ENCODE measurements at regions not wholly inside any gene's neighbourhood (a gene's known extent, or its start where the extent isn't known, plus 50 kb on each side); places are given as distances from the start of the nearest gene placed in this dataset.

DNA sequence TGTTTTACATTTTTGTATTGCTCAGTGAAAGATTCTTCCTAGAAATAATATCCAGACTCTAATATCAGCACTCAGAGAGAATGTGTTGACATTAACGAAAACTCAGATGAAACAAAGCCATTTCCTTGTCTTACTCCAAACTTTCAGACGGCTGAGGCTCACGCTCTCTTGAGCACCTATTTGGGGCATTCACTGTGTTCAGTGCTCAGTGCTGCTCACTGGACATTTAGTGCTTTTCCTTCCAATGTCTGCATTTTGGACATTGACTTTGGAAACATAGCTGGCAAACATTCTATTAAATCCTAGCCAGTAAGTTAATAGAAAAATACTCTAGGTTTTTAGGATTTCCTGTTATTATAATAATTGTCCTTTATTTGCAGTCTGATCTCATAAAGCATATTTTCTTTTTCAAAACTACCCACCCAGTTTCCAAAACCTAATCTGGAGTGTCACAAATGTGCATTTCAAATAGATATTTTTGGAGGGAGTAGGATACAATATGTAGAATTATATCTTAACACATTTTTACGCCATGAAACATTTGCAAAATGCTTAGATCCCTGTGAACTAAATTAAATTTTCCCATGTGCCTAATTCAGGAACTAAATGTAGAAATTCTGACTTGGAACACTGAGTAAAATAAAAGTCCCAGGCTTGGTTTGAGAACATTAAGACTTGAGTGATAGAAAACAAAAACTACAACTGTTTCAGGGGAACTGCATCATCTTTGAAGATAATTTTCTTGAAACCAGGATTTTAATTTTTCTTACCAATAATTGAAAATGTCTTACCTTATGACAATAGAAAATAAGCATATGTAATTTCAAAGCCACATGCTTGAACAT lies 91.7 kb upstream of the B3GAT2 start:
- TF ChIP-seq, protein P1, sequence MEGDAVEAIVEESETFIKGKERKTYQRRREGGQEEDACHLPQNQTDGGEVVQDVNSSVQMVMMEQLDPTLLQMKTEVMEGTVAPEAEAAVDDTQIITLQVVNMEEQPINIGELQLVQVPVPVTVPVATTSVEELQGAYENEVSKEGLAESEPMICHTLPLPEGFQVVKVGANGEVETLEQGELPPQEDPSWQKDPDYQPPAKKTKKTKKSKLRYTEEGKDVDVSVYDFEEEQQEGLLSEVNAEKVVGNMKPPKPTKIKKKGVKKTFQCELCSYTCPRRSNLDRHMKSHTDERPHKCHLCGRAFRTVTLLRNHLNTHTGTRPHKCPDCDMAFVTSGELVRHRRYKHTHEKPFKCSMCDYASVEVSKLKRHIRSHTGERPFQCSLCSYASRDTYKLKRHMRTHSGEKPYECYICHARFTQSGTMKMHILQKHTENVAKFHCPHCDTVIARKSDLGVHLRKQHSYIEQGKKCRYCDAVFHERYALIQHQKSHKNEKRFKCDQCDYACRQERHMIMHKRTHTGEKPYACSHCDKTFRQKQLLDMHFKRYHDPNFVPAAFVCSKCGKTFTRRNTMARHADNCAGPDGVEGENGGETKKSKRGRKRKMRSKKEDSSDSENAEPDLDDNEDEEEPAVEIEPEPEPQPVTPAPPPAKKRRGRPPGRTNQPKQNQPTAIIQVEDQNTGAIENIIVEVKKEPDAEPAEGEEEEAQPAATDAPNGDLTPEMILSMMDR (IDR thresholded peaks at IDR 0.05), result no peak
- Mint-ChIP-seq H3K4me1 (ENCODE audit: low read depth) (no peaks in the 10 kb centered on the region), H3K27me3 (no peaks in the 10 kb centered on the region), H3K36me3 (ENCODE audit: low read depth) (no peaks in the 10 kb centered on the region), H3K9me3 (no peaks in the 10 kb centered on the region), H3K4me3 (no peak overlapping the region), H3K27ac (no peak overlapping the region)
- no peak for DNase-seq
- no peaks in the 10 kb centered on the region for H3K4me1 ChIP-seq (ENCODE audit: insufficient read depth, low read length)
- CTCF ChIA-PET, result no interaction called here
- H3K4me3 ChIP-seq (ENCODE audit: low read length), result no peak overlapping the region
- ATAC-seq (ENCODE audit: poor library complexity), result no peak
- H3K27me3 ChIP-seq (ENCODE audit: control insufficient read depth in 1 of 2, insufficient read depth in 2 of 2, low read length in 2 of 2), result no peaks in the 10 kb centered on the region
- no peaks in the 10 kb centered on the region for H3K36me3 ChIP-seq (ENCODE audit: insufficient read depth, low read length)
- H3K9me3 ChIP-seq (ENCODE audit: control insufficient read depth in 1 of 2, insufficient read depth in 1 of 2, low read length in 2 of 2), result peaks cover 0 to 4% of the 10 kb centered on the region in 2 experiments
- no peak overlapping the region for H3K27ac ChIP-seq (ENCODE audit: low read depth in 1 of 2, low read length in 2 of 2)
- POLR2A ChIA-PET, result no interaction called here
- intact Hi-C loops (cut with DNase I, micrococcal nuclease), result no loop called here

DNA sequence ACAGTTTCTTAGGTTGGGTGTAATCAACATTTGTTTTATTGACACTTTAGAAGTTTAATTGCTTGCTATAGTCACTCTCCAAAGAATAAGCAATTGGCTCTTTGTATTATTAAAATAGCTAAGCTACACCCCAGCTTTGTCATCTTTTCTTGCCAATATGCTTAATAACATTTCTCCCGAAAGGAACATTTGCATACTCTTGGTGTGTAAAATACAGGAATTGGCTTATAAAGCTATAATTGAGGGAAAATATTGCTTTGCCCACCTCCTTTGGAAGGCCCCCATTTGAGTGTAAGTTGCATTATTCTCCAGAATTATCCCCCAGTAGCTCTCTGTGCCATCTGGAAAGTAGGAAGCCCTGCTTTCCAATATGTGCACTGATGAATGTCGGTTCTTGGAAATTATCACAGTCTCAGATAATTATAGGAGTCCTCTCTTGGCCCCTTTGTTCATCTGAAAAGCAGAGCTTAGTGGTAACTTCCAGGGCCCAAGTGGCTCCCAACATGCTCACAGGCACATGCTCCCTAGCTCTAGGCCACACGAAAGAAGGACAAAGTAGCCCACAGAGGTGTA lies 92.4 kb upstream of the B3GAT2 start:
- Mint-ChIP-seq H3K9me3 (no peaks in the 10 kb centered on the region), H3K4me3 (no peak overlapping the region), H3K27ac (no peak overlapping the region), H3K4me1 (ENCODE audit: low read depth) (no peaks in the 10 kb centered on the region), H3K27me3 (no peaks in the 10 kb centered on the region), H3K36me3 (ENCODE audit: low read depth) (no peaks in the 10 kb centered on the region)
- Histone ChIP-seq H3K9me3 (ENCODE audit: control insufficient read depth in 1 of 2, insufficient read depth in 1 of 2, low read length in 2 of 2) (peaks cover 0 to 4% of the 10 kb centered on the region in 2 experiments), H3K4me3 (ENCODE audit: low read length) (no peak overlapping the region), H3K4me1 (ENCODE audit: insufficient read depth, low read length) (no peaks in the 10 kb centered on the region), H3K27ac (ENCODE audit: low read depth in 1 of 2, low read length in 2 of 2) (no peak overlapping the region), H3K36me3 (ENCODE audit: insufficient read depth, low read length) (no peaks in the 10 kb centered on the region), H3K27me3 (ENCODE audit: control insufficient read depth in 1 of 2, insufficient read depth in 2 of 2, low read length in 2 of 2) (no peaks in the 10 kb centered on the region)
- POLR2A ChIA-PET, result no interaction called here
- CTCF ChIA-PET, result no interaction called here
- ATAC-seq (ENCODE audit: poor library complexity) (no peak), DNase-seq (no peak)
- intact Hi-C loops (cut with DNase I, micrococcal nuclease), result no loop called here
- TF ChIP-seq, protein P1 (IDR thresholded peaks at IDR 0.05), result no peak

DNA sequence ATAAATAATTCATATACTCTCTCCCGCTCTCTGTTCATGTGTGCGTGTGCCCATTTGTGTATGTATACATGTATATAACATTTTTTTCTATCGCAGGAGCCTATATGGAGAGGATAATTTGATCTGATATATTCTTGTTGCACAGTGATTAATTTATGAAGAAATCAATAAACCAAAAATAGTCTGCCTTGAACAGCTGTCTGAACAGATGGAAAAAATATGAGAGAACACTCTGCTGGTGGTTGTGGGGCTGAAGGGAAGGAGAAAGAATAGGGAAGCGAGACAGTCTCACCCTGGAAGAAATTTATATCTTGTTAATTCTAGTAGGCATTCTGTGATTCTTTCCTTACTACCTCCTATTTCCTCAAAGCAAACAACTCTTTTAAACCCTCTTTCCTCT lies 96.6 kb upstream of the B3GAT2 start:
- Mint-ChIP-seq H3K27ac (no peak overlapping the region), H3K27me3 (no peaks in the 10 kb centered on the region), H3K9me3 (no peaks in the 10 kb centered on the region), H3K4me1 (ENCODE audit: low read depth) (no peaks in the 10 kb centered on the region), H3K4me3 (no peak overlapping the region), H3K36me3 (ENCODE audit: low read depth) (no peaks in the 10 kb centered on the region)
- Histone ChIP-seq H3K4me1 (ENCODE audit: insufficient read depth, low read length) (no peaks in the 10 kb centered on the region), H3K27me3 (ENCODE audit: control insufficient read depth in 1 of 2, insufficient read depth in 2 of 2, low read length in 2 of 2) (no peaks in the 10 kb centered on the region), H3K36me3 (ENCODE audit: insufficient read depth, low read length) (no peaks in the 10 kb centered on the region), H3K9me3 (ENCODE audit: control insufficient read depth in 1 of 2, insufficient read depth in 1 of 2, low read length in 2 of 2) (peaks cover 0 to 4% of the 10 kb centered on the region in 2 experiments), H3K27ac (ENCODE audit: low read depth in 1 of 2, low read length in 2 of 2) (no peak overlapping the region), H3K4me3 (ENCODE audit: low read length) (no peak overlapping the region)
- intact Hi-C loops (cut with DNase I, micrococcal nuclease), result no loop called here
- DNase-seq (no peak), ATAC-seq (ENCODE audit: poor library complexity) (no peak)
- POLR2A ChIA-PET, result no interaction called here
- CTCF ChIA-PET, result no interaction called here
- TF ChIP-seq, protein P1 (IDR thresholded peaks at IDR 0.05), result no peak

Data from CD4-positive, alpha-beta T cell (primary cell).